ENCODE measurements at regions not wholly inside any gene's neighbourhood (a gene's known extent, or its start where the extent isn't known, plus 50 kb on each side); places are given as distances from the start of the nearest gene placed in this dataset.

GRCh38 chr6:93970684-93971083 is 551.3 kb upstream of the EPHA7 start:
- TF ChIP-seq, protein P1, sequence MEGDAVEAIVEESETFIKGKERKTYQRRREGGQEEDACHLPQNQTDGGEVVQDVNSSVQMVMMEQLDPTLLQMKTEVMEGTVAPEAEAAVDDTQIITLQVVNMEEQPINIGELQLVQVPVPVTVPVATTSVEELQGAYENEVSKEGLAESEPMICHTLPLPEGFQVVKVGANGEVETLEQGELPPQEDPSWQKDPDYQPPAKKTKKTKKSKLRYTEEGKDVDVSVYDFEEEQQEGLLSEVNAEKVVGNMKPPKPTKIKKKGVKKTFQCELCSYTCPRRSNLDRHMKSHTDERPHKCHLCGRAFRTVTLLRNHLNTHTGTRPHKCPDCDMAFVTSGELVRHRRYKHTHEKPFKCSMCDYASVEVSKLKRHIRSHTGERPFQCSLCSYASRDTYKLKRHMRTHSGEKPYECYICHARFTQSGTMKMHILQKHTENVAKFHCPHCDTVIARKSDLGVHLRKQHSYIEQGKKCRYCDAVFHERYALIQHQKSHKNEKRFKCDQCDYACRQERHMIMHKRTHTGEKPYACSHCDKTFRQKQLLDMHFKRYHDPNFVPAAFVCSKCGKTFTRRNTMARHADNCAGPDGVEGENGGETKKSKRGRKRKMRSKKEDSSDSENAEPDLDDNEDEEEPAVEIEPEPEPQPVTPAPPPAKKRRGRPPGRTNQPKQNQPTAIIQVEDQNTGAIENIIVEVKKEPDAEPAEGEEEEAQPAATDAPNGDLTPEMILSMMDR (IDR thresholded peaks at IDR 0.05) = no peak
- no peak for TF ChIP-seq POLR2A (IDR thresholded peaks at IDR 0.05)

Measured in tibial nerve (tissue), 3 donors.